Epithelial cell of prostate (primary cell): ENCODE measurements at regions not wholly inside any gene's neighbourhood (a gene's known extent, or its start where the extent isn't known, plus 50 kb on each side); places are given as distances from the start of the nearest gene placed in this dataset.

Source experiments
- DNase-seq: peaks from one replicate; pipeline ENCODE4 v3.0.0-alpha.2; 2011; ENCODE audit warnings: low read depth, low spot score
- H3K27ac ChIP-seq: fragments of 450-650 bp; 2 replicates; pipeline ENCODE4 v1.5.1; 2017; ENCODE audit warnings: mild to moderate bottlenecking

- no peak overlapping the region for H3K27ac ChIP-seq
Measured at GRCh38 chr21:21605521-21605920, 607.3 kb downstream of the NCAM2 start.

GRCh38 chr21:21606041-21606440 is 607.8 kb downstream of the NCAM2 start:
- H3K27ac ChIP-seq, result no peak overlapping the region
- no peak for DNase-seq

More at GRCh38 chr21:21605521-21605920, 607.3 kb downstream of the NCAM2 start:
- no peak for DNase-seq

GRCh38 chr21:21612466-21612865 is 614.3 kb downstream of the NCAM2 start:
- no peak overlapping the region for H3K27ac ChIP-seq
- no peak for DNase-seq

GRCh38 chr21:21614966-21615365 is 616.8 kb downstream of the NCAM2 start:
- no peak overlapping the region for H3K27ac ChIP-seq
- DNase-seq, result no peak

- DNase-seq, result no peak
- H3K27ac ChIP-seq, result no peak overlapping the region
Measured at GRCh38 chr21:21622460-21623234, 624.4 kb downstream of the NCAM2 start.

- DNase-seq, result no peak
- H3K27ac ChIP-seq, result no peak overlapping the region
Measured at GRCh38 chr21:21624674-21625073, 626.5 kb downstream of the NCAM2 start.

GRCh38 chr21:21631961-21632360 is 633.8 kb downstream of the NCAM2 start:
- no peak overlapping the region for H3K27ac ChIP-seq
- no peak for DNase-seq

- DNase-seq, result no peak
Measured at GRCh38 chr21:21632926-21633325, 634.7 kb downstream of the NCAM2 start.

GRCh38 chr21:21661741-21662140 is 663.5 kb downstream of the NCAM2 start:
- no peak for DNase-seq
- no peak overlapping the region for H3K27ac ChIP-seq

More at GRCh38 chr21:21632926-21633325, 634.7 kb downstream of the NCAM2 start:
- H3K27ac ChIP-seq, result no peak overlapping the region

- no peak for DNase-seq
Measured at GRCh38 chr21:21662776-21663175, 664.6 kb downstream of the NCAM2 start.

GRCh38 chr21:21664871-21665270 is 666.7 kb downstream of the NCAM2 start:
- no peak overlapping the region for H3K27ac ChIP-seq
- DNase-seq, result no peak

More at GRCh38 chr21:21662776-21663175, 664.6 kb downstream of the NCAM2 start:
- no peak overlapping the region for H3K27ac ChIP-seq

- no peak overlapping the region for H3K27ac ChIP-seq
- no peak for DNase-seq
Measured at GRCh38 chr21:21666689-21667088, 668.5 kb downstream of the NCAM2 start.

- no peak overlapping the region for H3K27ac ChIP-seq
- DNase-seq, result no peak
Measured at GRCh38 chr21:21668198-21668597, 670.0 kb downstream of the NCAM2 start.

GRCh38 chr21:21673959-21674358 is 675.8 kb downstream of the NCAM2 start:
- DNase-seq, result no peak
- H3K27ac ChIP-seq, result no peak overlapping the region

- no peak overlapping the region for H3K27ac ChIP-seq
- DNase-seq, result no peak
Measured at GRCh38 chr21:21675601-21676000, 677.4 kb downstream of the NCAM2 start.

- H3K27ac ChIP-seq, result no peak overlapping the region
- no peak for DNase-seq
Measured at GRCh38 chr21:21682172-21682571, 684.0 kb downstream of the NCAM2 start.

GRCh38 chr21:21688889-21689288 is 690.7 kb downstream of the NCAM2 start:
- DNase-seq, result no peak

GRCh38 chr21:21690068-21690665 is 692.0 kb downstream of the NCAM2 start:
- DNase-seq, result no peak
- no peak overlapping the region for H3K27ac ChIP-seq

More at GRCh38 chr21:21688889-21689288, 690.7 kb downstream of the NCAM2 start:
- no peak overlapping the region for H3K27ac ChIP-seq

GRCh38 chr21:21712748-21713520 is 714.7 kb downstream of the NCAM2 start:
- DNase-seq, result no peak
- no peak overlapping the region for H3K27ac ChIP-seq

GRCh38 chr21:21713651-21714180 is 715.5 kb downstream of the NCAM2 start:
- DNase-seq, result no peak
- H3K27ac ChIP-seq, result no peak overlapping the region

- no peak for DNase-seq
- no peak overlapping the region for H3K27ac ChIP-seq
Measured at GRCh38 chr21:21714426-21714825, 716.2 kb downstream of the NCAM2 start.
